SK-N-SH (cell line): ENCODE measurements at regions not wholly inside any gene's neighbourhood (a gene's known extent, or its start where the extent isn't known, plus 50 kb on each side); places are given as distances from the start of the nearest gene placed in this dataset.

Experiments
- CTCF ChIA-PET: fragments of 300-600, 350-600 bp; formaldehyde crosslinking; extraction: SDS; loops from one replicate; lab custom pipeline; 2021; lab: Yijun Ruan, JAX
- POLR2A ChIA-PET: fragments of 350-600 bp; sonication (Branson Sonifier 250); formaldehyde crosslinking; extraction: SDS; loops from one replicate; lab custom pipeline; 2020; ENCODE audit warnings: antibody characterized with exemption, inconsistent platforms; lab: Yijun Ruan, JAX
- DNase-seq: peaks from one replicate; pipeline ENCODE4 v3.0.0; 2012
- H2AFZ ChIP-seq: fragments of 200-600 bp; sonication (generic); 2 replicates; pipeline ENCODE4 v1.8.1; 2016; ENCODE audit warnings: antibody characterized with exemption, mild to moderate bottlenecking, low read depth
- H3F3A ChIP-seq: fragments of 200-600 bp; sonication (generic); replicated peaks from 2 replicates; pipeline ENCODE3; 2016; ENCODE audit warnings: antibody characterized with exemption, mild to moderate bottlenecking; ENCODE audit not compliant: insufficient read depth
- H3K27ac ChIP-seq, 2 experiments: fragments of 200-500 bp in 1 of 2; fragments of 200-600 bp in 1 of 2; sonication (Bioruptor generic) in 1 of 2; sonication (generic), shearing (Covaris generic) in 1 of 2; 2 replicates each; pipeline versions ENCODE4 v1.5.1 to v1.6.1; 2014 to 2016; ENCODE audit warnings: low read depth in 2 of 2, inconsistent platforms in 1 of 2, low read length in 1 of 2, mild to moderate bottlenecking in 1 of 2, mixed read lengths in 1 of 2
- H3K27me3 ChIP-seq: fragments of 200-600 bp; sonication (generic), shearing (Covaris generic); 2 replicates; pipeline ENCODE4 v1.6.1; 2016; ENCODE audit warnings: mixed run types; ENCODE audit not compliant: insufficient read depth
- H3K36me3 ChIP-seq, 2 experiments: fragments of 200-500 bp in 1 of 2; fragments of 200-600 bp in 1 of 2; sonication (Bioruptor generic) in 1 of 2; sonication (generic) in 1 of 2; replicated peaks in 1 of 2; 2 replicates each; pipeline versions ENCODE3 to v1.5.1; 2014 to 2016; ENCODE audit warnings: low read length in 1 of 2, mild to moderate bottlenecking in 1 of 2; ENCODE audit not compliant: insufficient read depth in 2 of 2, control insufficient read depth in 1 of 2
- H3K4me1 ChIP-seq, 2 experiments: fragments of 200-500 bp in 1 of 2; fragments of 200-600 bp in 1 of 2; sonication (Bioruptor generic) in 1 of 2; sonication (generic), shearing (Covaris generic) in 1 of 2; 2 replicates each; pipeline versions ENCODE4 v1.5.1 to v1.6.1; 2014 to 2016; ENCODE audit warnings: low read depth in 1 of 2, low read length in 1 of 2, mixed run types in 1 of 2; ENCODE audit not compliant: insufficient read depth in 2 of 2, control insufficient read depth in 1 of 2
- H3K4me2 ChIP-seq: fragments of 200-600 bp; sonication (generic), shearing (Covaris generic); 2 replicates; pipeline ENCODE4 v1.6.1; 2017; ENCODE audit warnings: mixed run types
- H3K4me3 ChIP-seq, 2 experiments: fragments of 200-500 bp in 1 of 2; fragments of 200-600 bp in 1 of 2; sonication (Bioruptor generic) in 1 of 2; sonication (generic), shearing (Covaris generic) in 1 of 2; 2 replicates each; pipeline versions ENCODE4 v1.5.1 to v1.8.1; 2014 to 2016; ENCODE audit warnings: low read depth in 2 of 2, inconsistent platforms in 1 of 2, low read length in 1 of 2, mild to moderate bottlenecking in 1 of 2, mixed read lengths in 1 of 2, moderate library complexity in 1 of 2
- H3K79me2 ChIP-seq: fragments of 200-600 bp; sonication (generic); 2 replicates; pipeline ENCODE4 v1.8.1; 2017; ENCODE audit warnings: mild to moderate bottlenecking; ENCODE audit not compliant: insufficient read depth
- H3K9ac ChIP-seq: fragments of 200-600 bp; sonication (generic); 2 replicates; pipeline ENCODE4 v1.6.1; 2017; ENCODE audit warnings: mixed run types
- H3K9me2 ChIP-seq: fragments of 200-600 bp; sonication (generic); 2 replicates; pipeline ENCODE4 v1.6.1; 2017; ENCODE audit warnings: mixed run types
- H3K9me3 ChIP-seq: fragments of 200-600 bp; sonication (generic); 2 replicates; pipeline ENCODE4 v1.6.1; 2017; ENCODE audit warnings: mixed run types, mild to moderate bottlenecking, moderate library complexity
- H4K20me1 ChIP-seq: fragments of 200-600 bp; sonication (generic); 2 replicates; pipeline ENCODE4 v1.6.1; 2017; ENCODE audit warnings: mild to moderate bottlenecking, mixed run types; ENCODE audit not compliant: insufficient read depth
- CHD2 ChIP-seq: fragments of 150-350 bp; IDR thresholded peaks from 2 replicates; pipeline ENCODE4 v1.6.1; 2018; ENCODE audit warnings: low read length; ENCODE audit not compliant: partially characterized antibody
- EP300 ChIP-seq, 2 experiments: IDR thresholded peaks; 2 replicates each; pipeline versions ENCODE4 v1.4.0 to v1.6.1; 2012; ENCODE audit warnings: borderline replicate concordance in 1 of 2, low read depth in 1 of 2, low read length in 1 of 2
- EZH2phosphoT487 ChIP-seq: fragments of 200-600 bp; sonication (generic); IDR thresholded peaks from 2 replicates; pipeline ENCODE4 v1.6.1; 2017; ENCODE audit warnings: low read depth, mixed run types, mild to moderate bottlenecking, antibody characterized with exemption, moderate library complexity, borderline replicate concordance
- FOSL2 ChIP-seq: IDR thresholded peaks from 2 replicates; pipeline ENCODE4 v1.4.0; 2012; ENCODE audit warnings: low read depth, mild to moderate bottlenecking, moderate library complexity, borderline replicate concordance
- FOXJ3 ChIP-seq: sonication (generic); formaldehyde crosslinking; IDR thresholded peaks from 2 replicates; pipeline ENCODE4 v1.5.1; 2020; ENCODE audit warnings: mild to moderate bottlenecking, missing genetic modification reagents
- GATA2 ChIP-seq: sonication (generic); formaldehyde crosslinking; IDR thresholded peaks from 2 replicates; pipeline ENCODE4 v1.5.0; 2020; ENCODE audit warnings: mild to moderate bottlenecking, missing genetic modification reagents
- IRF3 ChIP-seq: fragments of 150-350 bp; IDR thresholded peaks from 2 replicates; pipeline ENCODE4 v1.6.1; 2016; ENCODE audit warnings: mild to moderate bottlenecking, low read depth, low read length
- MAX ChIP-seq: IDR thresholded peaks from 2 replicates; pipeline ENCODE4 v1.4.0; 2012; ENCODE audit warnings: low read depth
- NFIC ChIP-seq: IDR thresholded peaks from 2 replicates; pipeline ENCODE4 v1.4.0; 2012; ENCODE audit warnings: borderline replicate concordance
- NRF1 ChIP-seq: IDR thresholded peaks from 2 replicates; pipeline ENCODE4 v1.6.1; 2012; ENCODE audit warnings: low read depth, mild to moderate bottlenecking, low read length
- PBX3 ChIP-seq: IDR thresholded peaks from 2 replicates; pipeline ENCODE4; 2012
- POLR2AphosphoS5 ChIP-seq: IDR thresholded peaks from 2 replicates; pipeline ENCODE4 v1.6.1; 2012; ENCODE audit warnings: low read depth, low read length
- RAD21 ChIP-seq: IDR thresholded peaks from 2 replicates; pipeline ENCODE4 v1.6.1; 2012; ENCODE audit warnings: mild to moderate bottlenecking, low read length
- RXRA ChIP-seq: IDR thresholded peaks from 2 replicates; pipeline ENCODE4 v1.4.0; 2012; ENCODE audit warnings: low read depth, mild to moderate bottlenecking, borderline replicate concordance
- SIN3A ChIP-seq: IDR thresholded peaks from 2 replicates; pipeline ENCODE4 v1.6.1; 2012; ENCODE audit warnings: low read depth, mild to moderate bottlenecking, low read length, moderate library complexity, borderline replicate concordance
- SMC3 ChIP-seq: IDR thresholded peaks from 2 replicates; pipeline ENCODE4 v1.6.1; 2012; ENCODE audit warnings: low read depth, low read length, improper control_type of control experiment
- TEAD4 ChIP-seq: IDR thresholded peaks from 2 replicates; pipeline ENCODE4 v1.4.0; 2012; ENCODE audit warnings: mild to moderate bottlenecking, borderline replicate concordance; ENCODE audit not compliant: insufficient read depth
- USF2 ChIP-seq: fragments of 150-350 bp; IDR thresholded peaks from 2 replicates; pipeline ENCODE4 v1.6.1; 2017; ENCODE audit warnings: antibody characterized with exemption, low read length, low read depth, borderline replicate concordance
- YY1 ChIP-seq: IDR thresholded peaks from 2 replicates; pipeline ENCODE4 v1.4.0; 2012; ENCODE audit warnings: low read depth, mild to moderate bottlenecking
- whole genome bisulfite sequencing: methylation state at CpG from one replicate; pipeline ENCODE4 v1.1.6; 2017; ENCODE audit warnings: low lambda C conversion rate; 5-methylcytosine and 5-hydroxymethylcytosine counted together

- Histone ChIP-seq H3K4me1 (peaks cover 0 to 12% of the 10 kb centered on the region in 2 experiments; a peak in 1 of 4 replicates), H3K4me3 (no peak overlapping the region), H3K79me2 (no peaks in the 10 kb centered on the region), H3K9me3 (no peaks in the 10 kb centered on the region), H3K9me2 (no peaks in the 10 kb centered on the region), H3K36me3 (no peaks in the 10 kb centered on the region), H3K4me2 (peak overlapping the region; percentile 32; the same call in 1 of the 2 replicates), H3K27me3 (no peaks in the 10 kb centered on the region), H3K27ac (peak overlapping the region in 1 of 2 experiments; percentile 88; a peak in 2 of 4 replicates), H3K9ac (peak overlapping the region; percentile 37; the same call in 1 of the 2 replicates), H4K20me1 (no peaks in the 10 kb centered on the region), H3F3A (peaks cover 20% of the 10 kb centered on the region), H2AFZ (no peak overlapping the region)
- ChIA-PET POLR2A (no interaction called here), CTCF (interaction anchor here (1.7 kb wide), 1 partner anchor 15 kb away, joined by 8 read pairs; no protein-coding TSS in a partner anchor)
- 57% methylated on average over 2 of the region's 2 CpGs for WGBS
- no peak for TF ChIP-seq TEAD4
- no peak for TF ChIP-seq MAX
- no peak for TF ChIP-seq GATA2 (CRISPR knock-in tag)
- no peak for TF ChIP-seq CHD2
- TF ChIP-seq RAD21: no peak
- TF ChIP-seq POLR2AphosphoS5: no peak
- no peak for TF ChIP-seq IRF3
- TF ChIP-seq FOSL2: no peak
- no peak for TF ChIP-seq SIN3A
- no peak for TF ChIP-seq RXRA
- no peak for DNase-seq
Observed at GRCh38 chr1:87969040-87969439, 640.4 kb downstream of the LMO4 start.

GRCh38 chr1:87972811-87973210 is 644.1 kb downstream of the LMO4 start:
- H3F3A ChIP-seq: peaks cover 12% of the 10 kb centered on the region
- no peak overlapping the region for H3K4me2 ChIP-seq
- ChIA-PET CTCF (interaction anchor here (1.1 kb wide), 1 partner anchor 19 kb away, joined by 3 read pairs; no protein-coding TSS in a partner anchor), POLR2A (no interaction called here)
- H3K9me2 ChIP-seq: no peaks in the 10 kb centered on the region
- no peak for DNase-seq
- no peaks in the 10 kb centered on the region for H3K36me3 ChIP-seq
- H3K9me3 ChIP-seq: no peaks in the 10 kb centered on the region
- no peak overlapping the region for H3K27ac ChIP-seq
- no peaks in the 10 kb centered on the region for H3K79me2 ChIP-seq
- peaks cover 0 to 9% of the 10 kb centered on the region in 2 experiments; a peak in 1 of 4 replicates for H3K4me1 ChIP-seq
- 84% methylated on average over 3 of the region's 3 CpGs for WGBS
- H4K20me1 ChIP-seq: no peaks in the 10 kb centered on the region
- no peak overlapping the region for H3K4me3 ChIP-seq
- H2AFZ ChIP-seq: no peak overlapping the region
- TF ChIP-seq MAX (no peak), IRF3 (no peak), USF2 (no peak), EP300 (IDR thresholded peaks at IDR 0.05; ENCODE audit: borderline replicate concordance in 1 of 2, low read depth in 1 of 2, low read length in 1 of 2) (no peak), NRF1 (no peak), NFIC (no peak), SMC3 (no peak), TEAD4 (no peak), YY1 (no peak), RAD21 (no peak), FOXJ3 (CRISPR knock-in tag) (no peak), EZH2phosphoT487 (no peak), PBX3 (no peak)
- H3K9ac ChIP-seq: no peak overlapping the region
- no peaks in the 10 kb centered on the region for H3K27me3 ChIP-seq
